ENCODE measurements at regions not wholly inside any gene's neighbourhood (a gene's known extent, or its start where the extent isn't known, plus 50 kb on each side); places are given as distances from the start of the nearest gene placed in this dataset.

- no peak for ATAC-seq (ENCODE audit: low read depth)
- H3K4me3 Mint-ChIP-seq, result no peak overlapping the region
- no peak for DNase-seq
These were observed 902.8 kb downstream of the DSC3 start for GRCh38 chr18:30139631-30140287.

DNA sequence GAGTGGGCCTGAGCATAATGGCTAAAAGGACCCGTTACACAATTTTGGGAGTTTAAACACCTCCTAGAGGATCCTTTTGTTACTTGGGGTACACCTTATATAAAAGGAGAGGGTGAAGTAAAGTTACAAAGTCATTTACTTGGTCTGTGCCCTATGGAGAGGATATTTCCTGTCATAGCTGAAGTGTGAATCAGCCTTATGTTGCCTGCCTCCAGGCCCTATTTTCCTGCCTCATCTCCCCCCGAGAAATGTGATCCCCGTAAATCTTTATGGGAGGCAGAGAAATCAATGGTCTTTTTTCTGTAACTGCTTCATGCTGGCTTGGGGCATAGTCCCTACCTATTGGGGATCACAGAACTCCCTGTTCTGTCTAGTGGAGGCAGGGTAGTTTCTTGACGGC is 906.6 kb downstream of the DSC3 start:
- no peaks in the 10 kb centered on the region for H3K36me3 Mint-ChIP-seq (ENCODE audit: low read depth)
- H3K4me3 Mint-ChIP-seq, result no peak overlapping the region

More at GRCh38 chr18:30139631-30140287, 902.8 kb downstream of the DSC3 start:
- H3K27me3 Mint-ChIP-seq, result no peaks in the 10 kb centered on the region
- CTCF ChIA-PET, result no interaction called here
- peaks cover 7% of the 10 kb centered on the region for H3K9me3 Mint-ChIP-seq
- no peak overlapping the region for H3K27ac Mint-ChIP-seq
- no peak for TF ChIP-seq CTCF (IDR thresholded peaks at IDR 0.05)
- H3K4me1 Mint-ChIP-seq, result no peaks in the 10 kb centered on the region
- POLR2A ChIA-PET, result no interaction called here
- intact Hi-C loops (cut with micrococcal nuclease), result no loop called here
- H3K36me3 Mint-ChIP-seq (ENCODE audit: low read depth), result no peaks in the 10 kb centered on the region

DNA sequence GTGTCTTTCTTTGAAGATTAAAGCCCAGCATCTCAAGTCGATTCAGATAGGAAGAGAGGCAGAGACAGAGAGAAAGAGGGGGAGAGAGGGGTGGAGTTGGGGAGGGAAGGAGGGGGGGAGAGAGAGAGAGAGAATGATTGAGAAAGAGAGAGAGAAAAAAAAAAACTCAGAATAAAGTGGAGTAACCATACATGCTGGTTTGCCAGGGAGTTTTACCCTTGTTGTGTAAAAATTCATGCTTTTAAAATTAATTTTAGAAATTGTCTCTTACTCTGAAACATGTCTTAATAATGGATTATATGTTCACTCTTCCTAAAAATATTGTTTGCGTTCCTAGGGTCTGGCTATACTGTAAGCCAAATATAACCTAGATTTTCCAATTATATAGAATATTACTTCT is 908.5 kb downstream of the DSC3 start:
- intact Hi-C loops (cut with micrococcal nuclease), result no loop called here
- POLR2A ChIA-PET, result no interaction called here
- no peaks in the 10 kb centered on the region for H3K4me1 Mint-ChIP-seq
- H3K27me3 Mint-ChIP-seq, result no peaks in the 10 kb centered on the region
- no peak for TF ChIP-seq CTCF (IDR thresholded peaks at IDR 0.05)
- no peak overlapping the region for H3K4me3 Mint-ChIP-seq
- no peak for ATAC-seq (ENCODE audit: low read depth)
- no peaks in the 10 kb centered on the region for H3K36me3 Mint-ChIP-seq (ENCODE audit: low read depth)
- no peak for DNase-seq
- CTCF ChIA-PET, result no interaction called here
- no peaks in the 10 kb centered on the region for H3K9me3 Mint-ChIP-seq
- no peak overlapping the region for H3K27ac Mint-ChIP-seq

More for the DNA sequence above, 906.6 kb downstream of the DSC3 start:
- no peak for TF ChIP-seq CTCF (IDR thresholded peaks at IDR 0.05)
- intact Hi-C loops (cut with micrococcal nuclease), result no loop called here
- CTCF ChIA-PET, result no interaction called here
- no peak for ATAC-seq (ENCODE audit: low read depth)
- POLR2A ChIA-PET, result no interaction called here
- H3K9me3 Mint-ChIP-seq, result peaks cover 3% of the 10 kb centered on the region
- H3K27me3 Mint-ChIP-seq, result no peaks in the 10 kb centered on the region
- no peak for DNase-seq
- no peaks in the 10 kb centered on the region for H3K4me1 Mint-ChIP-seq
- no peak overlapping the region for H3K27ac Mint-ChIP-seq

- H3K4me3 Mint-ChIP-seq, result no peak overlapping the region
- ATAC-seq (ENCODE audit: low read depth) (no peak), DNase-seq (no peak)
- no peaks in the 10 kb centered on the region for H3K4me1 Mint-ChIP-seq
- no peak overlapping the region for H3K27ac Mint-ChIP-seq
- POLR2A ChIA-PET, result no interaction called here
- CTCF ChIA-PET, result no interaction called here
- intact Hi-C loops (cut with micrococcal nuclease), result no loop called here
- H3K9me3 Mint-ChIP-seq, result no peaks in the 10 kb centered on the region
- no peaks in the 10 kb centered on the region for H3K27me3 Mint-ChIP-seq
- H3K36me3 Mint-ChIP-seq (ENCODE audit: low read depth), result no peaks in the 10 kb centered on the region
- no peak for TF ChIP-seq CTCF (IDR thresholded peaks at IDR 0.05)
These were observed 909.6 kb downstream of the DSC3 start for GRCh38 chr18:30132959-30133358.

- Mint-ChIP-seq H3K27me3 (no peaks in the 10 kb centered on the region), H3K9me3 (no peaks in the 10 kb centered on the region), H3K4me1 (no peaks in the 10 kb centered on the region), H3K36me3 (ENCODE audit: low read depth) (no peaks in the 10 kb centered on the region), H3K4me3 (no peak overlapping the region), H3K27ac (no peak overlapping the region)
- ChIA-PET CTCF (no interaction called here), POLR2A (no interaction called here)
- intact Hi-C loops (cut with micrococcal nuclease), result no loop called here
- DNase-seq (no peak), ATAC-seq (ENCODE audit: low read depth) (no peak)
- no peak for TF ChIP-seq CTCF (IDR thresholded peaks at IDR 0.05)
These were observed 921.1 kb downstream of the DSC3 start for GRCh38 chr18:30121397-30121796.
